Astrocyte (in vitro differentiated cells and primary cell): ENCODE measurements at regions not wholly inside any gene's neighbourhood (a gene's known extent, or its start where the extent isn't known, plus 50 kb on each side); places are given as distances from the start of the nearest gene placed in this dataset.

Source experiments
- DNase-seq: peaks from one replicate; pipeline ENCODE4 v3.0.0-alpha.2; 2010; ENCODE audit warnings: low read depth
- FAIRE-seq: peaks from 2 replicates; lab custom pipeline; 2011; peaks lifted over from hg19 to GRCh38; lab: Jason Lieb, UNC
- H2AFZ ChIP-seq: 2 replicates; pipeline ENCODE4 v1.6.0; 2012; ENCODE audit warnings: low read depth, low read length, inconsistent platforms
- H3K27ac ChIP-seq: 2 replicates; pipeline ENCODE4 v1.5.1; 2011; ENCODE audit warnings: low read depth, low read length, inconsistent platforms
- H3K27me3 ChIP-seq: 2 replicates; pipeline ENCODE4 v1.6.0; 2011; ENCODE audit warnings: low read length, inconsistent platforms; ENCODE audit not compliant: insufficient read depth
- H3K36me3 ChIP-seq: 2 replicates; pipeline ENCODE4 v1.5.1; 2011; ENCODE audit warnings: low read length, inconsistent platforms; ENCODE audit not compliant: insufficient read depth
- H3K4me1 ChIP-seq: 2 replicates; pipeline ENCODE4 v1.5.1; 2011; ENCODE audit warnings: low read length, inconsistent platforms; ENCODE audit not compliant: insufficient read depth
- H3K4me2 ChIP-seq: 2 replicates; pipeline ENCODE4 v1.6.0; 2012; ENCODE audit warnings: low read length, inconsistent platforms
- H3K4me3 ChIP-seq: 2 replicates; pipeline ENCODE4 v1.5.1; 2011; ENCODE audit warnings: low read depth, mild to moderate bottlenecking, low read length, inconsistent platforms; ENCODE audit not compliant: insufficient read depth
- H3K79me2 ChIP-seq: 2 replicates; pipeline ENCODE4 v1.6.0; 2012; ENCODE audit warnings: mild to moderate bottlenecking, low read length, inconsistent platforms; ENCODE audit not compliant: insufficient read depth
- H3K9ac ChIP-seq: 2 replicates; pipeline ENCODE4 v1.6.0; 2012; ENCODE audit warnings: mild to moderate bottlenecking, low read length, inconsistent platforms
- H3K9me3 ChIP-seq: 2 replicates; pipeline ENCODE4 v1.5.1; 2012; ENCODE audit warnings: low read depth, mild to moderate bottlenecking, low read length, inconsistent platforms; ENCODE audit not compliant: insufficient read depth
- H4K20me1 ChIP-seq: 2 replicates; pipeline ENCODE4 v1.6.0; 2012; ENCODE audit warnings: low read length, inconsistent platforms; ENCODE audit not compliant: insufficient read depth
- H3K27ac Mint-ChIP-seq: one replicate; pipeline ENCODE4 v1.8.0; 2021; ENCODE audit warnings: mild to moderate bottlenecking, mixed read lengths; ENCODE audit not compliant: unreplicated experiment
- H3K27me3 Mint-ChIP-seq: one replicate; pipeline ENCODE4 v1.8.0; 2021; ENCODE audit warnings: low read depth, mixed read lengths; ENCODE audit not compliant: unreplicated experiment
- H3K36me3 Mint-ChIP-seq: one replicate; pipeline ENCODE4 v1.8.0; 2021; ENCODE audit warnings: low read depth, mixed read lengths; ENCODE audit not compliant: unreplicated experiment
- H3K4me1 Mint-ChIP-seq: one replicate; pipeline ENCODE4 v1.8.0; 2021; ENCODE audit warnings: low read depth, mixed read lengths; ENCODE audit not compliant: unreplicated experiment
- H3K4me3 Mint-ChIP-seq: one replicate; pipeline ENCODE4 v1.8.0; 2021; ENCODE audit warnings: mild to moderate bottlenecking, moderate library complexity, mixed read lengths; ENCODE audit not compliant: unreplicated experiment
- H3K9me3 Mint-ChIP-seq: one replicate; pipeline ENCODE4 v1.8.0; 2021; ENCODE audit warnings: mild to moderate bottlenecking, mixed read lengths; ENCODE audit not compliant: unreplicated experiment
- EZH2 ChIP-seq: IDR thresholded peaks from 2 replicates; pipeline ENCODE4 v1.6.1; 2012; ENCODE audit warnings: mild to moderate bottlenecking, low read length, inconsistent platforms; ENCODE audit not compliant: insufficient read depth
- TF ChIP-seq, protein P1 (sequence below): IDR thresholded peaks from 2 replicates; pipeline ENCODE4 v1.5.1; 2011; ENCODE audit warnings: low read depth, mild to moderate bottlenecking, inconsistent platforms, low read length, moderate library complexity; ENCODE audit not compliant: insufficient read depth

DNA sequence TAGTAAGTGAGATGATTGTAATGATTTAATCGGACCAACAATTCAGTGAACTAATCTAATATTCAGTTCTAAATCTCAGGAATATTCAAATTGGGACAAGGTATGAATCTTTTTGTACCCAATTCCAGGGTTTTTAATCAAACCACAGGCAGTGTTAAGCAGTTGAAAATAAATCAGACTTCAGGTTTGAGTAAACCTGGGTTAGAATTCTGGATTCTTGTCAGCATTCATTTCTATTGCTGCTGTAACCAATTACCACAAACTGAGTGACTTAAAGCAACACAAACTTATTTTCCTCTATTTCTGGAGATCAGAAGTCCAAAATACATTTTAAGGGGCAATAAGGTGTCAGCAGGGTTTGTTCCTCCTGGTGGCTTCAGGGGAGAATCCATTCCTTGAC is 208.4 kb upstream of the ZPLD1 start:
- no peak for TF ChIP-seq EZH2
- TF ChIP-seq, protein P1, sequence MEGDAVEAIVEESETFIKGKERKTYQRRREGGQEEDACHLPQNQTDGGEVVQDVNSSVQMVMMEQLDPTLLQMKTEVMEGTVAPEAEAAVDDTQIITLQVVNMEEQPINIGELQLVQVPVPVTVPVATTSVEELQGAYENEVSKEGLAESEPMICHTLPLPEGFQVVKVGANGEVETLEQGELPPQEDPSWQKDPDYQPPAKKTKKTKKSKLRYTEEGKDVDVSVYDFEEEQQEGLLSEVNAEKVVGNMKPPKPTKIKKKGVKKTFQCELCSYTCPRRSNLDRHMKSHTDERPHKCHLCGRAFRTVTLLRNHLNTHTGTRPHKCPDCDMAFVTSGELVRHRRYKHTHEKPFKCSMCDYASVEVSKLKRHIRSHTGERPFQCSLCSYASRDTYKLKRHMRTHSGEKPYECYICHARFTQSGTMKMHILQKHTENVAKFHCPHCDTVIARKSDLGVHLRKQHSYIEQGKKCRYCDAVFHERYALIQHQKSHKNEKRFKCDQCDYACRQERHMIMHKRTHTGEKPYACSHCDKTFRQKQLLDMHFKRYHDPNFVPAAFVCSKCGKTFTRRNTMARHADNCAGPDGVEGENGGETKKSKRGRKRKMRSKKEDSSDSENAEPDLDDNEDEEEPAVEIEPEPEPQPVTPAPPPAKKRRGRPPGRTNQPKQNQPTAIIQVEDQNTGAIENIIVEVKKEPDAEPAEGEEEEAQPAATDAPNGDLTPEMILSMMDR = no peak
- no peak for FAIRE-seq
- no peak overlapping the region for H3K4me2 ChIP-seq
- H3K36me3 ChIP-seq = no peaks in the 10 kb centered on the region
- no peaks in the 10 kb centered on the region for H3K4me1 ChIP-seq
- H3K9ac ChIP-seq = no peak overlapping the region
- no peaks in the 10 kb centered on the region for H3K27me3 ChIP-seq
- no peak for DNase-seq
- no peaks in the 10 kb centered on the region for H3K9me3 ChIP-seq
- H3K4me3 Mint-ChIP-seq = no peak overlapping the region
- H3K27ac ChIP-seq = no peak overlapping the region
- peaks cover 12% of the 10 kb centered on the region for H3K4me1 Mint-ChIP-seq
- H3K4me3 ChIP-seq = no peak overlapping the region
- H3K36me3 Mint-ChIP-seq = no peaks in the 10 kb centered on the region
- no peak overlapping the region for H3K27ac Mint-ChIP-seq
- H3K79me2 ChIP-seq = no peaks in the 10 kb centered on the region
- H3K27me3 Mint-ChIP-seq = no peaks in the 10 kb centered on the region
- no peaks in the 10 kb centered on the region for H4K20me1 ChIP-seq
- no peaks in the 10 kb centered on the region for H3K9me3 Mint-ChIP-seq
- H2AFZ ChIP-seq = no peak overlapping the region

DNA sequence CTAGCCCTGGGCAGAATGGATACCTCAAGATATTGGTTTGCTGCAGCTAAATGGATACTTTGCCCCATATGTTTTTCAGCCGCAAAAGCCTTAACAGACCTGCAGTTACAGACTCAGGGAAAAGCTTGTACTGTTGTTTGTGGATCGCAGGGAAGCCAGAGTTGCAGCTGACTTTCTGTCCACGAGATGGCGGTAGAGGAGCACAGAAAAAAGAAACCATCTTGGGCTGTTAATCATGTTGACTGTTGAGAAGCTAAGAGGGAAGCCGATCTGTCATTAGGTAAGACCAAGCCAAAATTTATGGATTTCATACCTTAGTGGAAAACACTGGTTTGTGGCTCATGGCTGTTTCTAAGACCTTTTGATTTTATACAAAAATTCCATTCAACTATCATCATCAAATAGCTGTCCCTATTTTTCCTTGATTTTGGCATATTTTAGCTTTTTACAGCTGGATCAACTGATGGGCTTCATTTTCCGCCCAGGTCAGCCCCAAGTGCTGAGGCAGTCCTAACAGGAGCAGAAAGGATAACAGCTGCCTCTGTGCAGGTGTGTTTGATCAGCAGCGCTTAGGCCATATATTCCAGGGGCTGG is 205.7 kb upstream of the ZPLD1 start:
- no peaks in the 10 kb centered on the region for H4K20me1 ChIP-seq

DNA sequence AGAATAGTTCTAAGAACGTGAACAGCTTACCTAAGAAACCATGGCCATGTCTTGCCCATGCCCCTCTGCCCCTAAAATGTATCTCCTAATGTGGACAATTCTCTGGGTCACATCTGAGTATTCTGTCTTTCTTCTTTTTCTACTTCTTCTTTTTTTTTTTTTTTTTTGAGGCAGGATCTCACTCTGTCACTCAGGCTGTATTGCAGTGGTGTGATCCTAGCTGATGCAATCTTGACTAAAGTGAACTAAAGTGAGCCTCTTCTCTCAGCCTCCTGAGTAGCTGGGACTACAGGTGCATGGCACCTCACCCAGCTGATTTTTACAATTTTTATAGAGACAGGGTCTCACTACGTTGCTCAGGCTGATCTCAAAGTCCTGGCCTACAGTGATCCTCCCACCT is 204.8 kb upstream of the ZPLD1 start:
- H3K27ac ChIP-seq = no peak overlapping the region
- no peak for FAIRE-seq
- Mint-ChIP-seq H3K36me3 (no peaks in the 10 kb centered on the region), H3K27ac (peak overlapping the region; percentile 27), H3K27me3 (no peaks in the 10 kb centered on the region), H3K4me3 (no peak overlapping the region), H3K9me3 (no peaks in the 10 kb centered on the region), H3K4me1 (peaks cover 4% of the 10 kb centered on the region)
- no peak overlapping the region for H3K4me3 ChIP-seq
- no peak for DNase-seq
- H2AFZ ChIP-seq = no peak overlapping the region
- no peaks in the 10 kb centered on the region for H3K36me3 ChIP-seq
- no peaks in the 10 kb centered on the region for H3K9me3 ChIP-seq
- no peak for TF ChIP-seq EZH2
- TF ChIP-seq, protein P1 = no peak
- no peaks in the 10 kb centered on the region for H3K4me1 ChIP-seq
- H3K79me2 ChIP-seq = no peaks in the 10 kb centered on the region
- peaks cover 2% of the 10 kb centered on the region for H3K27me3 ChIP-seq
- H3K4me2 ChIP-seq = no peak overlapping the region
- no peak overlapping the region for H3K9ac ChIP-seq
- no peaks in the 10 kb centered on the region for H4K20me1 ChIP-seq

More for the DNA sequence above, 205.7 kb upstream of the ZPLD1 start:
- no peak overlapping the region for H3K4me3 ChIP-seq
- no peaks in the 10 kb centered on the region for H3K36me3 ChIP-seq
- H3K9ac ChIP-seq = no peak overlapping the region
- Mint-ChIP-seq H3K4me3 (no peak overlapping the region), H3K36me3 (no peaks in the 10 kb centered on the region), H3K4me1 (peaks cover 6% of the 10 kb centered on the region), H3K27me3 (no peaks in the 10 kb centered on the region), H3K9me3 (no peaks in the 10 kb centered on the region), H3K27ac (peak overlapping the region; percentile 84)
- H3K9me3 ChIP-seq = no peaks in the 10 kb centered on the region
- no peak overlapping the region for H3K4me2 ChIP-seq
- H3K27me3 ChIP-seq = peaks cover 2% of the 10 kb centered on the region
- H3K27ac ChIP-seq = no peak overlapping the region
- no peak for FAIRE-seq
- DNase-seq = peak; percentile 39
- H2AFZ ChIP-seq = no peak overlapping the region
- no peaks in the 10 kb centered on the region for H3K79me2 ChIP-seq
- H3K4me1 ChIP-seq = no peaks in the 10 kb centered on the region
- TF ChIP-seq, protein P1 = peak; percentile 96
- no peak for TF ChIP-seq EZH2
